ENCODE measurements at regions not wholly inside any gene's neighbourhood (a gene's known extent, or its start where the extent isn't known, plus 50 kb on each side); places are given as distances from the start of the nearest gene placed in this dataset.
A peak's percentile ranks its signal among the peaks of the same experiment; 100 is the strongest.
"Not testable (repeated sequence)": the region's sequence is repeated elsewhere in the genome, so short reads cannot be mapped to it uniquely, and the experiment has no call there.

GRCh38 chrX:144075432-144075831 lies 191.6 kb downstream of the UBE2NL start:
- Histone ChIP-seq H3K4me3 (no peak overlapping the region), H3K27ac (no peak overlapping the region), H3K4me1 (no peaks in the 10 kb centered on the region), H3K36me3 (no peaks in the 10 kb centered on the region), H3K9me3 (no peaks in the 10 kb centered on the region), H3K27me3 (no peaks in the 10 kb centered on the region)
- TF ChIP-seq POLR2AphosphoS5 (IDR thresholded peaks at IDR 0.05) = no peak
- no peak for TF ChIP-seq EP300 (IDR thresholded peaks at IDR 0.05)
- TF ChIP-seq CTCF (IDR thresholded peaks at IDR 0.05) = no peak
- TF ChIP-seq POLR2A (IDR thresholded peaks at IDR 0.05) = no peak
- ATAC-seq (ENCODE audit: low FRiP score in 2 of 2) = no peak
- no peak for DNase-seq
- 69 to 81% methylated on average over 1 of the region's 1 CpG for WGBS, 2 donors

- WGBS, 2 donors = 58% methylated on average over 2 to 5 of the region's 5 CpGs
- H3K36me3 ChIP-seq; H3K4me1 ChIP-seq; H3K27ac ChIP-seq; ATAC-seq (ENCODE audit: low FRiP score in 2 of 2); H3K9me3 ChIP-seq; H3K4me3 ChIP-seq; H3K27me3 ChIP-seq: not testable (repeated sequence)
- DNase-seq = peak in 1 of 2 donors; percentile 15
Measured at GRCh38 chrX:144082237-144082636, 198.4 kb downstream of the UBE2NL start.

- not testable (repeated sequence) for H3K36me3 ChIP-seq, H3K27me3 ChIP-seq
Measured at GRCh38 chrX:144089674-144090073, 205.8 kb downstream of the UBE2NL start.

GRCh38 chrX:144092116-144092515 lies 208.2 kb downstream of the UBE2NL start:
- WGBS, 2 donors = no CpG with 5 or more reads among the region's 3 CpGs
- ATAC-seq (ENCODE audit: low FRiP score in 2 of 2); H3K36me3 ChIP-seq: not testable (repeated sequence)

More at GRCh38 chrX:144089674-144090073, 205.8 kb downstream of the UBE2NL start:
- H3K4me1 ChIP-seq; H3K27ac ChIP-seq; H3K9me3 ChIP-seq; H3K4me3 ChIP-seq; DNase-seq; ATAC-seq (ENCODE audit: low FRiP score in 2 of 2): not testable (repeated sequence)
- no CpG with 5 or more reads among the region's 1 CpG for WGBS, 2 donors

GRCh38 chrX:144119490-144119889 lies 235.6 kb downstream of the UBE2NL start:
- not testable (repeated sequence) for H3K4me3 ChIP-seq; H3K9me3 ChIP-seq; H3K27ac ChIP-seq; DNase-seq; H3K27me3 ChIP-seq; H3K4me1 ChIP-seq; ATAC-seq (ENCODE audit: low FRiP score in 2 of 2); H3K36me3 ChIP-seq
- 83% methylated on average over 1 of the region's 1 CpG; no CpG with 5 or more reads in 1 of the 2 donors for WGBS, 2 donors

More at GRCh38 chrX:144092116-144092515, 208.2 kb downstream of the UBE2NL start:
- H3K9me3 ChIP-seq, H3K4me3 ChIP-seq, DNase-seq, H3K27ac ChIP-seq, H3K4me1 ChIP-seq, H3K27me3 ChIP-seq: not testable (repeated sequence)

GRCh38 chrX:144121566-144121965 lies 237.7 kb downstream of the UBE2NL start:
- H3K27ac ChIP-seq; DNase-seq; H3K36me3 ChIP-seq; H3K27me3 ChIP-seq; ATAC-seq (ENCODE audit: low FRiP score in 2 of 2); H3K4me3 ChIP-seq; H3K4me1 ChIP-seq; H3K9me3 ChIP-seq: not testable (repeated sequence)

- ATAC-seq (ENCODE audit: low FRiP score in 2 of 2); H3K36me3 ChIP-seq; H3K27ac ChIP-seq; DNase-seq; H3K27me3 ChIP-seq; H3K4me3 ChIP-seq; H3K4me1 ChIP-seq; H3K9me3 ChIP-seq: not testable (repeated sequence)
- 39 to 45% methylated on average over 5 to 6 of the region's 6 CpGs for WGBS, 2 donors
Measured at GRCh38 chrX:144127570-144128169, 243.8 kb downstream of the UBE2NL start.

GRCh38 chrX:144129511-144129910 lies 245.6 kb downstream of the UBE2NL start:
- 71% methylated on average over 1 of the region's 2 CpGs; no CpG with 5 or more reads in 1 of the 2 donors for WGBS, 2 donors
- DNase-seq; H3K4me1 ChIP-seq; H3K27me3 ChIP-seq; H3K27ac ChIP-seq; H3K9me3 ChIP-seq; H3K36me3 ChIP-seq; H3K4me3 ChIP-seq; ATAC-seq (ENCODE audit: low FRiP score in 2 of 2): not testable (repeated sequence)

- not testable (repeated sequence) for H3K27me3 ChIP-seq; DNase-seq; ATAC-seq (ENCODE audit: low FRiP score in 2 of 2); H3K27ac ChIP-seq; H3K4me3 ChIP-seq; H3K36me3 ChIP-seq; H3K9me3 ChIP-seq; H3K4me1 ChIP-seq
- WGBS, 2 donors = no CpG with 5 or more reads among the region's 3 CpGs
Measured at GRCh38 chrX:144130507-144130906, 246.6 kb downstream of the UBE2NL start.

GRCh38 chrX:144131080-144131479 lies 247.2 kb downstream of the UBE2NL start:
- H3K36me3 ChIP-seq; H3K9me3 ChIP-seq; H3K27me3 ChIP-seq; H3K27ac ChIP-seq; H3K4me3 ChIP-seq; H3K4me1 ChIP-seq; ATAC-seq (ENCODE audit: low FRiP score in 2 of 2); DNase-seq: not testable (repeated sequence)
- 74 to 90% methylated on average over 1 to 3 of the region's 3 CpGs for WGBS, 2 donors

- H3K27ac ChIP-seq; ATAC-seq (ENCODE audit: low FRiP score in 2 of 2); DNase-seq; H3K4me3 ChIP-seq; H3K36me3 ChIP-seq; H3K4me1 ChIP-seq; H3K9me3 ChIP-seq; H3K27me3 ChIP-seq: not testable (repeated sequence)
- 33% methylated on average over 1 of the region's 2 CpGs; no CpG with 5 or more reads in 1 of the 2 donors for WGBS, 2 donors
Measured at GRCh38 chrX:144134448-144135119, 250.7 kb downstream of the UBE2NL start.

GRCh38 chrX:144154474-144154873 lies 270.6 kb downstream of the UBE2NL start:
- not testable (repeated sequence) for H3K4me1 ChIP-seq; H3K4me3 ChIP-seq; H3K36me3 ChIP-seq; DNase-seq; H3K27me3 ChIP-seq; H3K9me3 ChIP-seq; ATAC-seq (ENCODE audit: low FRiP score in 2 of 2); H3K27ac ChIP-seq
- 68 to 83% methylated on average over 3 to 5 of the region's 5 CpGs for WGBS, 2 donors

Measured in upper lobe of left lung (tissue), 6 donors.